D341Med (cell line): ENCODE measurements at regions not wholly inside any gene's neighbourhood (a gene's known extent, or its start where the extent isn't known, plus 50 kb on each side); places are given as distances from the start of the nearest gene placed in this dataset.

Experiments
- DNase-seq: peaks from one replicate; pipeline ENCODE4 v3.0.0; 2012; ENCODE audit warnings: low spot score

GRCh38 chr17:79521225-79521624, 89.6 kb downstream of the RBFOX3 start:
- no peak for DNase-seq

GRCh38 chr17:79520167-79521165, 90.4 kb downstream of the RBFOX3 start:
- DNase-seq: no peak

- DNase-seq: no peak
Observed at GRCh38 chr17:79519601-79520000, 91.2 kb downstream of the RBFOX3 start.

- no peak for DNase-seq
Observed at GRCh38 chr17:79518585-79519523, 92.0 kb downstream of the RBFOX3 start.

- no peak for DNase-seq
Observed at GRCh38 chr17:79517827-79518584, 92.8 kb downstream of the RBFOX3 start.

GRCh38 chr17:79515646-79516571, 94.9 kb downstream of the RBFOX3 start:
- DNase-seq: no peak

GRCh38 chr17:79515110-79515509, 95.7 kb downstream of the RBFOX3 start:
- no peak for DNase-seq

- DNase-seq: no peak
Observed at GRCh38 chr17:79513820-79514535, 96.9 kb downstream of the RBFOX3 start.

- no peak for DNase-seq
Observed at GRCh38 chr17:79513206-79513605, 97.6 kb downstream of the RBFOX3 start.

- no peak for DNase-seq
Observed at GRCh38 chr17:79511471-79511870, 99.4 kb downstream of the RBFOX3 start.

- no peak for DNase-seq
Observed at GRCh38 chr17:79510071-79510470, 100.8 kb downstream of the RBFOX3 start.

GRCh38 chr17:79509490-79509889, 101.4 kb downstream of the RBFOX3 start:
- no peak for DNase-seq

GRCh38 chr17:79509008-79509407, 101.8 kb downstream of the RBFOX3 start:
- no peak for DNase-seq

- no peak for DNase-seq
Observed at GRCh38 chr17:79508291-79508716, 102.5 kb downstream of the RBFOX3 start.

- no peak for DNase-seq
Observed at GRCh38 chr17:79506955-79507354, 103.9 kb downstream of the RBFOX3 start.

GRCh38 chr17:79506150-79506870, 104.5 kb downstream of the RBFOX3 start:
- DNase-seq: no peak

GRCh38 chr17:79505199-79505598, 105.7 kb downstream of the RBFOX3 start:
- no peak for DNase-seq

GRCh38 chr17:79504181-79504605, 106.7 kb downstream of the RBFOX3 start:
- no peak for DNase-seq

- DNase-seq: no peak
Observed at GRCh38 chr17:79503126-79503839, 107.6 kb downstream of the RBFOX3 start.
